Activated T-helper 1 cell treated with anti-CD3 and anti-CD28 coated beads, Interleukin-12 subunit alpha, Interleukin-12 subunit beta, Interleukin-2, Interleukin-4 antibody, amounts not matched to agents 30 ng/mL and 10 ng/mL and 1 ng/mL, durations not matched to agents 14 hours and 24 hours and 36 hours (primary cell): ENCODE measurements at regions not wholly inside any gene's neighbourhood (a gene's known extent, or its start where the extent isn't known, plus 50 kb on each side); places are given as distances from the start of the nearest gene placed in this dataset.
"Not testable (repeated sequence)": the region's sequence is repeated elsewhere in the genome, so short reads cannot be mapped to it uniquely, and the experiment has no call there.

Experiments used
- DNase-seq: peaks from one replicate; pipeline ENCODE4 v3.0.0; 2021; ENCODE audit warnings: low spot score
- H3K27ac Mint-ChIP-seq: one replicate; pipeline ENCODE4 v1.8.0; 2021; ENCODE audit warnings: mild to moderate bottlenecking, mixed read lengths
- H3K27me3 Mint-ChIP-seq: one replicate; pipeline ENCODE4 v1.8.0; 2022; ENCODE audit warnings: mild to moderate bottlenecking, moderate library complexity, mixed read lengths; ENCODE audit not compliant: insufficient read depth
- H3K36me3 Mint-ChIP-seq: one replicate; pipeline ENCODE4 v1.8.0; 2021; ENCODE audit warnings: low read depth, mixed read lengths
- H3K4me1 Mint-ChIP-seq: one replicate; pipeline ENCODE4 v1.8.0; 2021; ENCODE audit warnings: low read depth, mixed read lengths
- H3K4me3 Mint-ChIP-seq: one replicate; pipeline ENCODE4 v1.8.0; 2021; ENCODE audit warnings: mild to moderate bottlenecking, moderate library complexity, mixed read lengths
- H3K9me3 Mint-ChIP-seq: one replicate; pipeline ENCODE4 v1.8.0; 2021; ENCODE audit warnings: mixed read lengths
- intact Hi-C: fragments of 100-400 bp; cut with micrococcal nuclease; formaldehyde crosslinking; loops from one replicate; pipeline ENCODE4 v1.15.1; 2024

DNA sequence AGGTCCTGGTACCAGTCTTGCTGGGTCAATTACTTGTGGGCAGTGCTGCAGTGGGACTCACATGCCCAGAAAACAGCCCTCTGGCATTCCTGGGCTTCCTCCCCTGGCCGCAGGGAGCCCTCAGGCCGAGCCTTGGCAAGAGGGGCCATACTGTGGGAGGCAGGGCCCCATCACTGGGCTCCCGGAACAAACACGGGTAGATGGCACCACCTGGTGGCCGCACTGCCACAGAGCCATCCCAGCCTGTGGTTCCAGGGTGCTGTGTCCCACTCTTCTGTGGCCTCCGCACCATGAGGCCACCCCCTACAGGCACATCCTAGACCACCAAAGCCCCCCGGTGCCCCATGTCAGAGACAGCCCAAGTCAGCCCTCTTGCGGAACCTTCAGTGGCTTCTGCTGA lies 123.3 kb upstream of the ZSCAN2 start:
- H3K36me3 Mint-ChIP-seq, H3K9me3 Mint-ChIP-seq, intact Hi-C loops, H3K27ac Mint-ChIP-seq, H3K4me1 Mint-ChIP-seq, H3K4me3 Mint-ChIP-seq, H3K27me3 Mint-ChIP-seq, DNase-seq: not testable (repeated sequence)

DNA sequence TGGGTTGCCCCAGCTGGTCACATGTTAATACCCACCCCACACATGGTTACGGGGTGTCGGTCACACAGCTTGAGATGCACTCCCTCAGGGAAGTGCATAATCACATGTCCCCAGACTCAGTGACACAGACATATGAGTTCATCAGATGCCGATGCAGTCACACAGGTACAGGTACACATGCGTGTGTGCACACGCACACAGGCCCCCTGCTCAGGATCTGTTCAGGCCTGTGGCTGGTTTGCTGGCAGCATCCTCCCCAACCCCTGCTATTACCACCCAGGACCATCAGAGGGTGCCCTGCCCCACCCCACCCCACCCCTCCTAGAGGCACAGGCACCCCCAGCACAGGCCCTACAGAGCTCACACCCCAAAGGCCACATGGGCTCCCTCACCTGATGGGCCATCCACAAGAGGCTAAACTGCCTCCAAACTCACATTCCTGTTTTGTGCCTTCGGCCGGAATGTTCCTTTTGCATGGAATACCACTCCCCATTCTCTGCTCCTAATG lies 120.6 kb upstream of the ZSCAN2 start:
- H3K27me3 Mint-ChIP-seq, H3K27ac Mint-ChIP-seq, H3K4me3 Mint-ChIP-seq, H3K9me3 Mint-ChIP-seq, DNase-seq, H3K36me3 Mint-ChIP-seq, intact Hi-C loops, H3K4me1 Mint-ChIP-seq: not testable (repeated sequence)

DNA sequence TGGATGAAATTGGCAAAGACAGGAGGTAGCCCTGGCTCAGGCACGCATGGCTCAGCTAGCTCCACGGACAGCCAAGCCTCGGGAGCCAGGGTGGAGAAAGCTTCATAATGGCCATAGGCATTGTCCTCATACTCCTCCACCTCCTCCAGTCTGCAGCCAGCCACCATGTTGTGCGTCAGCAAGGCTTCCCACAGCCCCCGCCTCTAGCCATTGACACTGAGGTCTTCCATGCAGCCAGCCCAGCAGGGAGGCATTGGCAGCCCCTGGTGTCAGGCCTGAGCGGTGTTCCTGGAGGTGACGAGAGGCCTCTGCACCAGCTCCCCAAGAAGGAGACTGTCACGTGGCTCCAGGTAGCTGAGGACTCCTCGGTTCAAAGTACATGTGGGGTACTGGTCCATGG lies 117.0 kb upstream of the ZSCAN2 start:
- intact Hi-C loops, H3K27me3 Mint-ChIP-seq, H3K9me3 Mint-ChIP-seq, H3K4me1 Mint-ChIP-seq, DNase-seq, H3K4me3 Mint-ChIP-seq, H3K27ac Mint-ChIP-seq, H3K36me3 Mint-ChIP-seq: not testable (repeated sequence)

DNA sequence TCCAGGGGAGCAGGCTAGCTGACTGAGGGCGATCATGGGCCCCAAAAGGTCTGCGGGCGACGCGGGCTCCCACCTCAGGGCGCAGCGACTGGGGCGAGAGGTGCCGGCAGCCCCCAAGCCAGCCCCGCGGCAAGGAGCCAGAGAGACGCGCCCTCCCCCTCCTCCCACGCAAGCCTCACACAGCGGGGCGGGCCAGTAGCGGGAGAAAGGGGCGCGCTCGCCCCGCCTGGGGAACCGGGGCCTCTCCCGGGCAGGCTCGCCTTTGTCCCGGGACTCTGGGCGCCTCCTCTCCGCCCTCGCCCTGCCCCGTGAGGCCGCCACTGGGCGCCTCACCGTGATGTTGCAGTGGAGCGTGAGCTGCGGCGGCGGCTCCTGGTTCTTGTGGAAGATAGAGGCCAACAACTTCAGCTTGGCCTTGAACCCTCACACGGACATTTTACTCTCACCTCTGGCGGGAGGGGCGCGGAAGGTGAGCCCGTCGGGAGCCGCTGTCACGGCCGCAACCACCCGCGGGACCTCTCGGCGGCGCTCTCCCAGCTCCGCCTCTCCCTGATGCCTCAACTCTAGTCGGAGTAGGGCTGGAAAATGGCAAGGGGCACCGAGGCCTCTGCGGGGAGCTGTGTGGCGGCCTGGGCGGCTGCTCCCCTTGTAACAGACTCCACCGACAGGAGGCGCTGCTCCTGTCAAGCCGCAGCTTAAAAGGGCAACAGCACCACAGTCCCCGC lies 100.5 kb upstream of the ZSCAN2 start:
- H3K27me3 Mint-ChIP-seq: not testable (repeated sequence)

DNA sequence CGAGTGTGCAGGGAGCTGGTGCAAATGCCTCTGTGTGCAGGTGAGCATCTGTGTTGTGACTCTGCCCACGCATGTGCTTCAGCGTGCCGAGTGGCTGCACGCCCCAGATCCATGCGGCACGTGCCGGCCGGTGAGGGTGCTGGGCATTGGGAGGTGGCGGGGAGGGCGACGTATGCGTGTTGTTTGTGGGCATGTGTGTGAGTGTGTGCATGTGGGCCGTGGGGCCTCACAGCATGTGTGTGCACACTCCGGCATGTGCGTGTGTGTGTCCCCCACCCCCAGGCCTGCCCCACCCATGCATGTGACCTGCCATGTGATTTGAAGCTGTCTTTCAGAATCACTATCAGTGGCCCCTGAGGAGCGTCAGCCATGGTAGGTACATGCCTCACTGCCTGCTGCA lies 97.7 kb upstream of the ZSCAN2 start:
- H3K4me3 Mint-ChIP-seq, DNase-seq, H3K4me1 Mint-ChIP-seq, H3K36me3 Mint-ChIP-seq, H3K9me3 Mint-ChIP-seq, H3K27me3 Mint-ChIP-seq, H3K27ac Mint-ChIP-seq, intact Hi-C loops: not testable (repeated sequence)

More for the DNA sequence above, 100.5 kb upstream of the ZSCAN2 start:
- intact Hi-C loops, H3K27ac Mint-ChIP-seq, H3K4me1 Mint-ChIP-seq, H3K4me3 Mint-ChIP-seq, H3K9me3 Mint-ChIP-seq, H3K36me3 Mint-ChIP-seq, DNase-seq: not testable (repeated sequence)

DNA sequence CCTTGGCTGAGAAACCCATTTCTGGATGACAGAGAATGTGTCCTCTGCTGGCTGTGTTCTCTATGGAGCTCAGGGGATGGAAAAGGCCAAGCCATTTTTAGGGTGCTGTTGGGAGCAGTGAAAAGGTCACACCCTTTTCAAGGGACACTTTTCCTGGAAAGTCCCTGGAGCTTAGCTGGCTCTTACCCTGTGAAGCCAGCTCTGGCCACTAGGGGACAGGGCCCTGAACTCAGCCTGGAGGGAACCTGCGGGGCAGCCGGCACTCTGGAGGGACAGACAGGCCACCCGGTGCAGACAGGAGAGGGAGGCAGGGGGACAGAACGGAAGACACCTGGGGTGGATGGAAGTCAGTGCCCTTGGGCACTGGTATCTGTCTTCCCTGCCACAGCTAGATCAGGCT lies 95.3 kb upstream of the ZSCAN2 start:
- H3K4me3 Mint-ChIP-seq, H3K27me3 Mint-ChIP-seq, intact Hi-C loops, H3K9me3 Mint-ChIP-seq, DNase-seq, H3K27ac Mint-ChIP-seq, H3K4me1 Mint-ChIP-seq, H3K36me3 Mint-ChIP-seq: not testable (repeated sequence)

DNA sequence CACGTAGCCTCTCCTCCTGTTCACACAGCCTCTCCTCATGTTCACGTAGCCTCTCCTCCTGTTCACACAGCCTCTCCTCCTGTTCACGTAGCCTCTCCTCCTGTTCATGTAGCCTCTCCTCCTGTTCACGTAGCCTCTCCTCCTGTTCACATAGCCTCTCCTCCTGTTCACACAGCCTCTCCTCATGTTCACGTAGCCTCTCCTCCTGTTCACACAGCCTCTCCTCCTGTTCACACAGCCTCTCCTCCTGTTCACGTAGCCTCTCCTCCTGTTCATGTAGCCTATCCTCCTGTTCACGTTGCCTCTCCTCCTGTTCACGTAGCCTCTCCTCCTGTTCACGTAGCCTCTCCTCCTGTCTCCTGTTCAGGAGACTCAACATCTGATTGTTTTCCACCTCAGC lies 88.5 kb upstream of the ZSCAN2 start:
- not testable (repeated sequence) for DNase-seq, H3K36me3 Mint-ChIP-seq, H3K4me3 Mint-ChIP-seq

DNA sequence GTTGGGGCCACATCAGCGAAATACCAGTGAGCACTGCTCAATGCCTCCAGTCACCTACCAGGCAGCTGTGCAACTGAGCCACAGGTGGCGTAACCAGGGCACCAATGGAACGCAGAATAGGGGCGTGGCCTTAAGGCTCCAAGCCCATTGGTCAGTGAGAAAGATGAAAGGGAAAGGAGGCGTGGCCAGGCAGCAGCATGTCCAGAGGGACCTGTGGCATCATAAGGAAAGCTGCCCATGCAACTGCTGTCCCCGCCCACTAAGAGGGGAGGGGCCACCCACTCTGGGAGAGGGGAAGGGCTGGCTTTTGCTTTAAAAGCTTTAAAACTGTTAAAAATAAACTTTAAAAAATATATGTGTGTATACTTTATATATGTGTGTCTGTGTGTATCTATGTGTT lies 84.0 kb upstream of the ZSCAN2 start:
- H3K27me3 Mint-ChIP-seq, H3K4me3 Mint-ChIP-seq, H3K9me3 Mint-ChIP-seq, H3K27ac Mint-ChIP-seq, H3K36me3 Mint-ChIP-seq, intact Hi-C loops, H3K4me1 Mint-ChIP-seq, DNase-seq: not testable (repeated sequence)

More for the DNA sequence above, 88.5 kb upstream of the ZSCAN2 start:
- H3K4me1 Mint-ChIP-seq, H3K27ac Mint-ChIP-seq, intact Hi-C loops, H3K9me3 Mint-ChIP-seq, H3K27me3 Mint-ChIP-seq: not testable (repeated sequence)

DNA sequence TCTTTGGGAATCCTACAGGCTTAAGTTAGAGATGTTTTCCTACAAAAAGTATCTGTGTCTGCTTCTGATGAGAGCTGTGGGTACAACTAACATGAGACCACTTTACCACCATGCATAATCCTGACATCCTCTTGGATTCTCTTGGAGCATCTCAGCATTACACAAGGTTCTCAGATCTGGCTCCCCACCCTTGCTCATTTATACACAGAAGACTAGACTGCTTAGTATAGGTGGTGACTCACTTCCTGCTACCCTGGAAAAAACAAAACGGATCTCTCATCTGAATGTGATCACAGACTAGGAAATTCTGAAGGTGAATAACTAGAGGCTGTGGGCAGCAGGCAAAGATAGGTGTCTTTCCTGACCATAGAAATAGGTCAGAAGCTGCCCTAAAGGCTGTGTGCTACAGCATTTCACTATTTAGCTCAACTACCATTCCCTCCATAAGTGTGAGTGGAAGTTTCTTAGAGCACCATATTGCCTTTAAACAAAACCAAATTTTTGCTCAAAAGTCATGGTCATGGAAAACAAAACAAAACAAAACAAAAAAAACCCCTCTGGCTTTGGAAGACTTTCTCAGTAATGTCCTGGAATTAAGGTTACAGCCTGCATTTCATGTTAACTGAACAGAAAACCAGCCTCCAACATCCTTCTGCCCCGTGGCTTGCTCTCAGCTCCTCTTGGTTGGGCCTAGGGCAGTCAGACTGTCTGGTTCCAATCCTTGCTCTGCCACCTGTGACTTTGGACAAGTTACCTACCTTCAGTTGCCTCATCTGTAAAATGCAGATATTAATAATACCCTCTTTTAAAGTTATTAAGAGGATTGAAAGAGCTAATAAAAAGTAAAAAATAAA lies 75.1 kb upstream of the ZSCAN2 start:
- intact Hi-C loops, H3K9me3 Mint-ChIP-seq: not testable (repeated sequence)
- peak overlapping the region; percentile 92 for H3K27ac Mint-ChIP-seq

DNA sequence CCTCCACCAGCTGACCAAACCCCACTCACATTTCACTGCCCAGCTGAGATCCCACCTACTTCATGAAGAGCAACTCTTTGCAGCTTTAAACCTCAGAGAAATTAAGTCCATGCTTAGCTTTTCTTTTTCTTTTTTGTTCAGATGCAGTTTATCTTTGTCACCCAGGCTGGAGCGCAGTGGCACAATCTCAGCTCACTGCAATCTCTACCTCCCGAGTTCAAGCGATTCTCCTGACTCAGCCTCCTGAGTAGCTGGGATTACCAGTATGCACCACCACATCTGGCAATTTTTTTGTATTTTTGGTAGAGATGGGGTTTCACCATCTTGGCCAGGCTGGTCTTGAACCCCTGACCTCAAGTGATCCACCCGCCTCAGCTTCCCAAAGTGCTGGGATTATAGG lies 70.1 kb upstream of the ZSCAN2 start:
- DNase-seq, H3K27me3 Mint-ChIP-seq, H3K4me3 Mint-ChIP-seq, H3K36me3 Mint-ChIP-seq, H3K9me3 Mint-ChIP-seq, H3K27ac Mint-ChIP-seq: not testable (repeated sequence)
- H3K4me1 Mint-ChIP-seq: peaks cover 24% of the 10 kb centered on the region
- intact Hi-C loops: loop anchor here (10.0 kb wide), 1 partner anchor 616 kb away; no protein-coding TSS in a partner anchor

More for the DNA sequence above, 75.1 kb upstream of the ZSCAN2 start:
- H3K27me3 Mint-ChIP-seq, H3K4me1 Mint-ChIP-seq, H3K36me3 Mint-ChIP-seq: not testable (repeated sequence)
- DNase-seq: peak; percentile 7
- peak overlapping the region; percentile 33 for H3K4me3 Mint-ChIP-seq

DNA sequence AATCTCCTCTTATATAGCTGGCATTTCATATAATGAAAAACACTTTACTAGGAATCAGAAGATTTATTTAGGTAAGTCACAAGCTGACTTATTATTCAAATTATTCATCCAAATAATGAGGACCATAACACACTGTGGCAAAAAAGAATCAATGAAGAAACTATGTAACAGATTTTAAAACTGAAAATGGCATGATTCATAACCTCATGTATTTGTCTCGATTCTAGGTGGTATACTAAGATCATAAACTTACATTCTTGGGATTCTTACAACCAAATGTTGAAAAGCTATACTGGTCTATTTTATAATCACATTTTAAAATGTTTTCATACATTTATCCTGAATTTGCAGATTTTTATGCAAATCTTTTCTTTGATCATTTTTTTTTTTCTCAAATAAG lies 69.6 kb upstream of the ZSCAN2 start:
- DNase-seq, H3K27me3 Mint-ChIP-seq, H3K9me3 Mint-ChIP-seq, H3K27ac Mint-ChIP-seq, H3K36me3 Mint-ChIP-seq, H3K4me3 Mint-ChIP-seq: not testable (repeated sequence)
- intact Hi-C loops: loop anchor here (10.0 kb wide), 1 partner anchor 616 kb away; no protein-coding TSS in a partner anchor
- H3K4me1 Mint-ChIP-seq: peaks cover 28% of the 10 kb centered on the region

DNA sequence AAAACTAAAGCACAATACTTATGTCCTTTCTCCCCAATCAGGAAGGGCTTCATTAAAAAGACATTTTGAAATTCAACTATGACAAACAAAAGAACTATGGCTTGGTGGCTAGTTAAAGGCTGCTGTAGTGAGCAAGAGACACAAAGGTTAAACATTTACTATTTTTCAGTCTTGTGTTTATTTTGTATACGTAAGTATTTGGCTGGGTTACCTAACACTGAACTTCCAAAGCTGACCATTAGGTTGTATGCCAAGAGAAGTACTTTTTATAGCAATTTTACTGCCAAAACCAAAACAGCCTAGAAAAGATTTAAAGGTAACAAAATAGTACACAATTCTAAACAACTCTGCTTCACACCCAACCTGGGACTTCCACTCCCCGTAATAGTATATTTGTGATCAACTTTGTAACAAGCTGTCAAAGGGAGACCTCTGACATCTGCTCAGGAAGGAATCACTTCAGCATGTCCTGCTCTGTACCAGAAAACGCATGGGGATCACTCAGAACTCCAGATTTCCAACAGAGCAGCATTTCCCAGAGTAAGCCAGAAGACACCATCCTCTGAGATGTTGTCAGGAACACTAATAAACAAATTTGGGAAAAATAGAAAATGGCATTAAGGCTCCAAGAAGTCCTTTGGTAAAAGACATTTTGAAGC lies 69.0 kb upstream of the ZSCAN2 start:
- peaks cover 13% of the 10 kb centered on the region for H3K36me3 Mint-ChIP-seq
- not testable (repeated sequence) for H3K27ac Mint-ChIP-seq, H3K27me3 Mint-ChIP-seq

DNA sequence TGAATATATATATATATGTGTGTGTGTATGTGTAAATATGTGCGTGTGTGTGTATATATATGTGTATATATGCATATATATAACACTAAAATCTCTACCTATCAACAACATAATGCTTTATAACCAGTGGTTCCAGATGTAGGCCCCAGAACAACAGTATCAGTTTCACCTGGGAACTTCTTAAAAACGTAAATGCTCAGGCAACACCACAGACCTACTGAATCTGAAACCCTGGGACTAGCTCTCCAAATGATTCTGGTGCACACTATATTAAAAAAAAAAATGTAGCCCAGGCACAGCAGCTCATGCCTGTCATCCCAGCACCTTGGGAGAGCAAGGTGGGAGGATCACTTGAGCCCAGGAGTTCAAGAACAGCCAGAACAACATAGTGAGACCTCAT lies 67.1 kb upstream of the ZSCAN2 start:
- not testable (repeated sequence) for H3K4me3 Mint-ChIP-seq

More for the DNA sequence above, 69.0 kb upstream of the ZSCAN2 start:
- peaks cover 31% of the 10 kb centered on the region for H3K4me1 Mint-ChIP-seq
- not testable (repeated sequence) for H3K9me3 Mint-ChIP-seq, H3K4me3 Mint-ChIP-seq, DNase-seq
- intact Hi-C loops: loop anchor here (10.0 kb wide), 1 partner anchor 617 kb away; no protein-coding TSS in a partner anchor

More for the DNA sequence above, 67.1 kb upstream of the ZSCAN2 start:
- not testable (repeated sequence) for H3K27me3 Mint-ChIP-seq, DNase-seq, H3K27ac Mint-ChIP-seq, H3K9me3 Mint-ChIP-seq
- peaks cover 19% of the 10 kb centered on the region for H3K36me3 Mint-ChIP-seq
- intact Hi-C loops: loop anchor here (10.0 kb wide), 1 partner anchor 619 kb away; no protein-coding TSS in a partner anchor
- peaks cover 31% of the 10 kb centered on the region for H3K4me1 Mint-ChIP-seq
